ENCODE measurements at regions not wholly inside any gene's neighbourhood (a gene's known extent, or its start where the extent isn't known, plus 50 kb on each side); places are given as distances from the start of the nearest gene placed in this dataset.
"Not testable (repeated sequence)": the region's sequence is repeated elsewhere in the genome, so short reads cannot be mapped to it uniquely, and the experiment has no call there.

GRCh38 chr14:25396128-25396527 is 346.2 kb upstream of the STXBP6 start:
- Histone ChIP-seq H3K27me3 (ENCODE audit: control insufficient read depth, insufficient read depth, low read length) (no peaks in the 10 kb centered on the region), H3K4me1 (ENCODE audit: control insufficient read depth, insufficient read depth, low read length) (peaks cover 7% of the 10 kb centered on the region), H3K9me3 (ENCODE audit: control insufficient read depth, insufficient read depth, low read length) (no peaks in the 10 kb centered on the region), H3K9ac (ENCODE audit: low read depth, low read length) (no peak overlapping the region), H3K27ac (ENCODE audit: low read depth, low read length) (no peak overlapping the region), H3K4me3 (ENCODE audit: low read depth, low read length) (no peak overlapping the region), H3K36me3 (ENCODE audit: control insufficient read depth, insufficient read depth, low read length) (no peaks in the 10 kb centered on the region)

- Histone ChIP-seq H3K36me3 (ENCODE audit: control insufficient read depth, insufficient read depth, low read length) (no peaks in the 10 kb centered on the region), H3K9ac (ENCODE audit: low read depth, low read length) (no peak overlapping the region), H3K4me3 (ENCODE audit: low read depth, low read length) (no peak overlapping the region), H3K27ac (ENCODE audit: low read depth, low read length) (no peak overlapping the region), H3K9me3 (ENCODE audit: control insufficient read depth, insufficient read depth, low read length) (no peaks in the 10 kb centered on the region), H3K27me3 (ENCODE audit: control insufficient read depth, insufficient read depth, low read length) (no peaks in the 10 kb centered on the region), H3K4me1 (ENCODE audit: control insufficient read depth, insufficient read depth, low read length) (peaks cover 7% of the 10 kb centered on the region)
These were observed 344.9 kb upstream of the STXBP6 start for GRCh38 chr14:25394791-25395391.

GRCh38 chr14:25394356-25394755 is 344.4 kb upstream of the STXBP6 start:
- Histone ChIP-seq H3K27me3 (ENCODE audit: control insufficient read depth, insufficient read depth, low read length) (no peaks in the 10 kb centered on the region), H3K4me3 (ENCODE audit: low read depth, low read length) (no peak overlapping the region), H3K36me3 (ENCODE audit: control insufficient read depth, insufficient read depth, low read length) (no peaks in the 10 kb centered on the region), H3K9me3 (ENCODE audit: control insufficient read depth, insufficient read depth, low read length) (no peaks in the 10 kb centered on the region), H3K27ac (ENCODE audit: low read depth, low read length) (no peak overlapping the region), H3K4me1 (ENCODE audit: control insufficient read depth, insufficient read depth, low read length) (peaks cover 7% of the 10 kb centered on the region), H3K9ac (ENCODE audit: low read depth, low read length) (no peak overlapping the region)

GRCh38 chr14:25389948-25390347 is 340.0 kb upstream of the STXBP6 start:
- no peak overlapping the region for H3K4me3 ChIP-seq (ENCODE audit: low read depth, low read length)
- H3K27me3 ChIP-seq (ENCODE audit: control insufficient read depth, insufficient read depth, low read length) = no peaks in the 10 kb centered on the region
- no peak overlapping the region for H3K27ac ChIP-seq (ENCODE audit: low read depth, low read length)
- no peaks in the 10 kb centered on the region for H3K9me3 ChIP-seq (ENCODE audit: control insufficient read depth, insufficient read depth, low read length)
- H3K9ac ChIP-seq (ENCODE audit: low read depth, low read length) = no peak overlapping the region
- H3K36me3 ChIP-seq (ENCODE audit: control insufficient read depth, insufficient read depth, low read length) = no peaks in the 10 kb centered on the region
- peaks cover 2% of the 10 kb centered on the region for H3K4me1 ChIP-seq (ENCODE audit: control insufficient read depth, insufficient read depth, low read length)

- no peaks in the 10 kb centered on the region for H3K9me3 ChIP-seq (ENCODE audit: control insufficient read depth, insufficient read depth, low read length)
- no peaks in the 10 kb centered on the region for H3K36me3 ChIP-seq (ENCODE audit: control insufficient read depth, insufficient read depth, low read length)
- no peak overlapping the region for H3K27ac ChIP-seq (ENCODE audit: low read depth, low read length)
- H3K27me3 ChIP-seq (ENCODE audit: control insufficient read depth, insufficient read depth, low read length) = no peaks in the 10 kb centered on the region
- H3K4me3 ChIP-seq (ENCODE audit: low read depth, low read length) = no peak overlapping the region
- H3K9ac ChIP-seq (ENCODE audit: low read depth, low read length) = no peak overlapping the region
- H3K4me1 ChIP-seq (ENCODE audit: control insufficient read depth, insufficient read depth, low read length) = no peaks in the 10 kb centered on the region
These were observed 331.6 kb upstream of the STXBP6 start for GRCh38 chr14:25381498-25381897.

- H3K4me1 ChIP-seq (ENCODE audit: control insufficient read depth, insufficient read depth, low read length) = no peaks in the 10 kb centered on the region
- H3K9me3 ChIP-seq (ENCODE audit: control insufficient read depth, insufficient read depth, low read length) = 0 out of 2 replicates have a peak, but pooled peaks cover 1% of the 10 kb centered on the region
- H3K4me3 ChIP-seq (ENCODE audit: low read depth, low read length) = no peak overlapping the region
- no peak overlapping the region for H3K9ac ChIP-seq (ENCODE audit: low read depth, low read length)
- no peaks in the 10 kb centered on the region for H3K36me3 ChIP-seq (ENCODE audit: control insufficient read depth, insufficient read depth, low read length)
- H3K27ac ChIP-seq (ENCODE audit: low read depth, low read length) = no peak overlapping the region
- H3K27me3 ChIP-seq (ENCODE audit: control insufficient read depth, insufficient read depth, low read length) = no peaks in the 10 kb centered on the region
These were observed 325.7 kb upstream of the STXBP6 start for GRCh38 chr14:25375639-25376038.

- no peak overlapping the region for H3K4me3 ChIP-seq (ENCODE audit: low read depth, low read length)
- H3K9me3 ChIP-seq (ENCODE audit: control insufficient read depth, insufficient read depth, low read length) = 0 out of 2 replicates have a peak, but pooled peaks cover 4% of the 10 kb centered on the region
- H3K27ac ChIP-seq (ENCODE audit: low read depth, low read length) = no peak overlapping the region
- no peaks in the 10 kb centered on the region for H3K4me1 ChIP-seq (ENCODE audit: control insufficient read depth, insufficient read depth, low read length)
- H3K9ac ChIP-seq (ENCODE audit: low read depth, low read length) = no peak overlapping the region
- no peaks in the 10 kb centered on the region for H3K36me3 ChIP-seq (ENCODE audit: control insufficient read depth, insufficient read depth, low read length)
- no peaks in the 10 kb centered on the region for H3K27me3 ChIP-seq (ENCODE audit: control insufficient read depth, insufficient read depth, low read length)
These were observed 321.1 kb upstream of the STXBP6 start for GRCh38 chr14:25371068-25371467.

GRCh38 chr14:25370057-25370456 is 320.1 kb upstream of the STXBP6 start:
- H3K9me3 ChIP-seq (ENCODE audit: control insufficient read depth, insufficient read depth, low read length); H3K9ac ChIP-seq (ENCODE audit: low read depth, low read length); H3K27me3 ChIP-seq (ENCODE audit: control insufficient read depth, insufficient read depth, low read length); H3K27ac ChIP-seq (ENCODE audit: low read depth, low read length); H3K4me3 ChIP-seq (ENCODE audit: low read depth, low read length); H3K4me1 ChIP-seq (ENCODE audit: control insufficient read depth, insufficient read depth, low read length); H3K36me3 ChIP-seq (ENCODE audit: control insufficient read depth, insufficient read depth, low read length): not testable (repeated sequence)

- Histone ChIP-seq H3K36me3 (ENCODE audit: control insufficient read depth, insufficient read depth, low read length) (no peaks in the 10 kb centered on the region), H3K27me3 (ENCODE audit: control insufficient read depth, insufficient read depth, low read length) (no peaks in the 10 kb centered on the region), H3K9ac (ENCODE audit: low read depth, low read length) (no peak overlapping the region), H3K9me3 (ENCODE audit: control insufficient read depth, insufficient read depth, low read length) (peaks cover 3% of the 10 kb centered on the region; the same call in 1 of the 2 replicates), H3K27ac (ENCODE audit: low read depth, low read length) (no peak overlapping the region), H3K4me3 (ENCODE audit: low read depth, low read length) (no peak overlapping the region), H3K4me1 (ENCODE audit: control insufficient read depth, insufficient read depth, low read length) (no peaks in the 10 kb centered on the region)
These were observed 308.4 kb upstream of the STXBP6 start for GRCh38 chr14:25358330-25358729.

- no peaks in the 10 kb centered on the region for H3K4me1 ChIP-seq (ENCODE audit: control insufficient read depth, insufficient read depth, low read length)
These were observed 301.3 kb upstream of the STXBP6 start for GRCh38 chr14:25351269-25351668.

GRCh38 chr14:25350802-25351201 is 300.9 kb upstream of the STXBP6 start:
- no peaks in the 10 kb centered on the region for H3K27me3 ChIP-seq (ENCODE audit: control insufficient read depth, insufficient read depth, low read length)
- H3K36me3 ChIP-seq (ENCODE audit: control insufficient read depth, insufficient read depth, low read length) = no peaks in the 10 kb centered on the region
- H3K9ac ChIP-seq (ENCODE audit: low read depth, low read length) = no peak overlapping the region
- no peak overlapping the region for H3K27ac ChIP-seq (ENCODE audit: low read depth, low read length)
- no peaks in the 10 kb centered on the region for H3K9me3 ChIP-seq (ENCODE audit: control insufficient read depth, insufficient read depth, low read length)
- H3K4me1 ChIP-seq (ENCODE audit: control insufficient read depth, insufficient read depth, low read length) = no peaks in the 10 kb centered on the region
- no peak overlapping the region for H3K4me3 ChIP-seq (ENCODE audit: low read depth, low read length)

More at GRCh38 chr14:25351269-25351668, 301.3 kb upstream of the STXBP6 start:
- Histone ChIP-seq H3K27ac (ENCODE audit: low read depth, low read length) (no peak overlapping the region), H3K36me3 (ENCODE audit: control insufficient read depth, insufficient read depth, low read length) (no peaks in the 10 kb centered on the region), H3K4me3 (ENCODE audit: low read depth, low read length) (no peak overlapping the region), H3K9me3 (ENCODE audit: control insufficient read depth, insufficient read depth, low read length) (no peaks in the 10 kb centered on the region), H3K27me3 (ENCODE audit: control insufficient read depth, insufficient read depth, low read length) (no peaks in the 10 kb centered on the region), H3K9ac (ENCODE audit: low read depth, low read length) (no peak overlapping the region)

Data from HUES48 (cell line).